ENCODE measurements at regions not wholly inside any gene's neighbourhood (a gene's known extent, or its start where the extent isn't known, plus 50 kb on each side); places are given as distances from the start of the nearest gene placed in this dataset.
A peak's percentile ranks its signal among the peaks of the same experiment; 100 is the strongest.

DNA sequence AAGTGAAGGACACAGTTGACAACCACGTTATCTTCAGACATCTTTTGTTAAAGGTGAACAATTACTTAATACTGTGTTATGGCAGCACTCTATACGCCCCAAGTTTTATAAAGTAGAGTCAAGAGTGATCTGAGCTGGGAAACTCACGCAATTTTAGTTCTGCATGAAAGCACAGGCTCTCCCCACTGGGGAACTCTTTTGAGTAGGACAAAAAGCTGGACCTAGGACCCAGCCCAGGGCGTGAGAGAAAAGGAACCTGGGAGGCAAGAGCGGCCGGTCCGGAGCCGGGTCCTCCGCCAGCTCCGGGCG is 152.6 kb upstream of the SLC4A4 start:
- Histone ChIP-seq H3K4me2 (ENCODE audit: insufficient read depth, low read length) (peak overlapping the region; percentile 73), H4K20me1 (replicated peaks; ENCODE audit: control insufficient read depth, extremely low read depth, insufficient read depth, low read length) (no peaks in the 10 kb centered on the region), H3K36me3 (ENCODE audit: control insufficient read depth in 2 of 2, extremely low read depth in 1 of 2, insufficient read depth in 2 of 2, low read length in 2 of 2) (no peaks in the 10 kb centered on the region), H3K79me2 (ENCODE audit: control insufficient read depth, insufficient read depth, low read length) (no peaks in the 10 kb centered on the region), H3K9me3 (replicated peaks; ENCODE audit: control insufficient read depth, insufficient read depth, low read length) (no peaks in the 10 kb centered on the region), H3K27me3 (ENCODE audit: control insufficient read depth in 2 of 2, insufficient read depth in 2 of 2, low read length in 2 of 2) (peaks cover 32 to 63% of the 10 kb centered on the region in 2 experiments), H3K4me3 (replicated peaks in 1 of 3; ENCODE audit: insufficient read depth in 1 of 3, low read depth in 1 of 3, low read length in 3 of 3) (peak overlapping the region in 2 of 3 experiments; percentile 34 to 59), H3K27ac (ENCODE audit: insufficient read depth, low read depth, low read length) (no peak overlapping the region), H3K4me1 (ENCODE audit: control insufficient read depth, extremely low read depth, insufficient read depth, low read length) (peaks cover 4% of the 10 kb centered on the region), H2AFZ (ENCODE audit: low read depth, low read length) (no peak overlapping the region), H3K9ac (replicated peaks; ENCODE audit: extremely low read depth, insufficient read depth, low read length) (no peak overlapping the region), H3K9me1 (replicated peaks; ENCODE audit: control insufficient read depth, extremely low read depth, insufficient read depth, low read length) (no peaks in the 10 kb centered on the region)
- no TSS peak for BruUV-seq (replicated peaks)
- no peak for DNase-seq (ENCODE audit: low read depth, low spot score)
- TF ChIP-seq POLR2AphosphoS5 (IDR thresholded peaks at IDR 0.05; ENCODE audit: insufficient read depth, low read depth, low read length) (no peak), MYC (IDR thresholded peaks at IDR 0.05; ENCODE audit: low read depth, low read length) (no peak), JUN (IDR thresholded peaks at IDR 0.05; ENCODE audit: borderline replicate concordance, insufficient read depth, insufficient read length, low read depth) (no peak), EZH2 (IDR thresholded peaks at IDR 0.05; ENCODE audit: borderline replicate concordance, low read depth, low read length, severe bottlenecking) (no peak), GATA2 (IDR thresholded peaks at IDR 0.05; ENCODE audit: insufficient read depth, insufficient read length, low read depth, low read length) (no peak), POLR2A (IDR thresholded peaks at IDR 0.05; ENCODE audit: low read depth, low read length) (no peak), FOS (IDR thresholded peaks at IDR 0.05; ENCODE audit: borderline replicate concordance, insufficient read depth, low read length) (no peak)
- TF ChIP-seq, protein P1, sequence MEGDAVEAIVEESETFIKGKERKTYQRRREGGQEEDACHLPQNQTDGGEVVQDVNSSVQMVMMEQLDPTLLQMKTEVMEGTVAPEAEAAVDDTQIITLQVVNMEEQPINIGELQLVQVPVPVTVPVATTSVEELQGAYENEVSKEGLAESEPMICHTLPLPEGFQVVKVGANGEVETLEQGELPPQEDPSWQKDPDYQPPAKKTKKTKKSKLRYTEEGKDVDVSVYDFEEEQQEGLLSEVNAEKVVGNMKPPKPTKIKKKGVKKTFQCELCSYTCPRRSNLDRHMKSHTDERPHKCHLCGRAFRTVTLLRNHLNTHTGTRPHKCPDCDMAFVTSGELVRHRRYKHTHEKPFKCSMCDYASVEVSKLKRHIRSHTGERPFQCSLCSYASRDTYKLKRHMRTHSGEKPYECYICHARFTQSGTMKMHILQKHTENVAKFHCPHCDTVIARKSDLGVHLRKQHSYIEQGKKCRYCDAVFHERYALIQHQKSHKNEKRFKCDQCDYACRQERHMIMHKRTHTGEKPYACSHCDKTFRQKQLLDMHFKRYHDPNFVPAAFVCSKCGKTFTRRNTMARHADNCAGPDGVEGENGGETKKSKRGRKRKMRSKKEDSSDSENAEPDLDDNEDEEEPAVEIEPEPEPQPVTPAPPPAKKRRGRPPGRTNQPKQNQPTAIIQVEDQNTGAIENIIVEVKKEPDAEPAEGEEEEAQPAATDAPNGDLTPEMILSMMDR (IDR thresholded peaks at IDR 0.05; ENCODE audit: extremely low read depth in 1 of 2, insufficient read depth in 1 of 2, low read depth in 1 of 2, low read length in 2 of 2): no peak
- TF ChIP-seq, protein P2, sequence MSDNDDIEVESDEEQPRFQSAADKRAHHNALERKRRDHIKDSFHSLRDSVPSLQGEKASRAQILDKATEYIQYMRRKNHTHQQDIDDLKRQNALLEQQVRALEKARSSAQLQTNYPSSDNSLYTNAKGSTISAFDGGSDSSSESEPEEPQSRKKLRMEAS (IDR thresholded peaks at IDR 0.05; ENCODE audit: insufficient read depth, insufficient read length): no peak
- ChIA-PET POLR2A (no interaction called here), CTCF (interaction anchor here (1.0 to 1.2 kb wide), 2 partner anchors 9 to 13 kb away, joined by 3 to 4 read pairs; no protein-coding TSS in a partner anchor)
- intact Hi-C loops (cut with micrococcal nuclease): loop anchor here (10.0 kb wide), 2 partner anchors 531 to 1119 kb away; no protein-coding TSS in a partner anchor
- dilution Hi-C loops (cut with MboI; ENCODE audit: extremely low pct_ligation_motif_present, low sequenced_read_pairs): no loop called here
- FAIRE-seq: peak; percentile 31

Data from endothelial cell of umbilical vein (primary cell).